ENCODE measurements at regions not wholly inside any gene's neighbourhood (a gene's known extent, or its start where the extent isn't known, plus 50 kb on each side); places are given as distances from the start of the nearest gene placed in this dataset.

DNA sequence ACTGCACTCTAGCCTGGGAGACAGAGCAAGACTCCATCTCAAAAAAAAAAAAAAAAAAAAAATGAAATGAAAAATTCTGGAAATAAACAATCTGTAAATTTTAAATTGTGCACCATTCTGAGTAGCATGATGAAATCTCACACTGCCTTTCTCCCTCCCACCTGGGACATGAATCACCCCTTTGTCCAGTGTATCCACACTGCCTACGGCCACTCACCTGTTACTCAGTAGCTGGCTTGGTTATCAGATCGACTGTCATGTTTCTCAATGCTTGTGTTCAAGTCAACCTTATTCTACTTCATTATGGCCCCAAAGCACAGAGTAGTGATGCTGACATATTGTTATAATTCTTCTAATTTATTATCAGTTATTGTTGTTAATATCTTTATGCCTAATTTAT is 58.7 kb upstream of the MTHFD1L start:
- no peak overlapping the region for H3K4me2 ChIP-seq (ENCODE audit: low read length)
- no peaks in the 10 kb centered on the region for H3K27me3 ChIP-seq (ENCODE audit: insufficient read depth, low read depth, low read length)
- TF ChIP-seq, protein P1, sequence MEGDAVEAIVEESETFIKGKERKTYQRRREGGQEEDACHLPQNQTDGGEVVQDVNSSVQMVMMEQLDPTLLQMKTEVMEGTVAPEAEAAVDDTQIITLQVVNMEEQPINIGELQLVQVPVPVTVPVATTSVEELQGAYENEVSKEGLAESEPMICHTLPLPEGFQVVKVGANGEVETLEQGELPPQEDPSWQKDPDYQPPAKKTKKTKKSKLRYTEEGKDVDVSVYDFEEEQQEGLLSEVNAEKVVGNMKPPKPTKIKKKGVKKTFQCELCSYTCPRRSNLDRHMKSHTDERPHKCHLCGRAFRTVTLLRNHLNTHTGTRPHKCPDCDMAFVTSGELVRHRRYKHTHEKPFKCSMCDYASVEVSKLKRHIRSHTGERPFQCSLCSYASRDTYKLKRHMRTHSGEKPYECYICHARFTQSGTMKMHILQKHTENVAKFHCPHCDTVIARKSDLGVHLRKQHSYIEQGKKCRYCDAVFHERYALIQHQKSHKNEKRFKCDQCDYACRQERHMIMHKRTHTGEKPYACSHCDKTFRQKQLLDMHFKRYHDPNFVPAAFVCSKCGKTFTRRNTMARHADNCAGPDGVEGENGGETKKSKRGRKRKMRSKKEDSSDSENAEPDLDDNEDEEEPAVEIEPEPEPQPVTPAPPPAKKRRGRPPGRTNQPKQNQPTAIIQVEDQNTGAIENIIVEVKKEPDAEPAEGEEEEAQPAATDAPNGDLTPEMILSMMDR (IDR thresholded peaks at IDR 0.05; ENCODE audit: poor library complexity, severe bottlenecking) = no peak
- TF ChIP-seq MXI1 (conservative IDR thresholded peaks at IDR 0.05; ENCODE audit: poor library complexity, severe bottlenecking) (no peak), TAF1 (IDR thresholded peaks at IDR 0.05; ENCODE audit: low read depth) (no peak), POLR2AphosphoS5 (IDR thresholded peaks at IDR 0.05) (no peak), EZH2 (IDR thresholded peaks at IDR 0.05; ENCODE audit: borderline replicate concordance, insufficient read depth, low read length, poor library complexity, severe bottlenecking) (no peak), EP300 (conservative IDR thresholded peaks at IDR 0.05; ENCODE audit: poor library complexity, severe bottlenecking) (no peak), SMC3 (conservative IDR thresholded peaks at IDR 0.05; ENCODE audit: poor library complexity) (no peak), RAD21 (conservative IDR thresholded peaks at IDR 0.05) (no peak)
- TF ChIP-seq, protein P2, sequence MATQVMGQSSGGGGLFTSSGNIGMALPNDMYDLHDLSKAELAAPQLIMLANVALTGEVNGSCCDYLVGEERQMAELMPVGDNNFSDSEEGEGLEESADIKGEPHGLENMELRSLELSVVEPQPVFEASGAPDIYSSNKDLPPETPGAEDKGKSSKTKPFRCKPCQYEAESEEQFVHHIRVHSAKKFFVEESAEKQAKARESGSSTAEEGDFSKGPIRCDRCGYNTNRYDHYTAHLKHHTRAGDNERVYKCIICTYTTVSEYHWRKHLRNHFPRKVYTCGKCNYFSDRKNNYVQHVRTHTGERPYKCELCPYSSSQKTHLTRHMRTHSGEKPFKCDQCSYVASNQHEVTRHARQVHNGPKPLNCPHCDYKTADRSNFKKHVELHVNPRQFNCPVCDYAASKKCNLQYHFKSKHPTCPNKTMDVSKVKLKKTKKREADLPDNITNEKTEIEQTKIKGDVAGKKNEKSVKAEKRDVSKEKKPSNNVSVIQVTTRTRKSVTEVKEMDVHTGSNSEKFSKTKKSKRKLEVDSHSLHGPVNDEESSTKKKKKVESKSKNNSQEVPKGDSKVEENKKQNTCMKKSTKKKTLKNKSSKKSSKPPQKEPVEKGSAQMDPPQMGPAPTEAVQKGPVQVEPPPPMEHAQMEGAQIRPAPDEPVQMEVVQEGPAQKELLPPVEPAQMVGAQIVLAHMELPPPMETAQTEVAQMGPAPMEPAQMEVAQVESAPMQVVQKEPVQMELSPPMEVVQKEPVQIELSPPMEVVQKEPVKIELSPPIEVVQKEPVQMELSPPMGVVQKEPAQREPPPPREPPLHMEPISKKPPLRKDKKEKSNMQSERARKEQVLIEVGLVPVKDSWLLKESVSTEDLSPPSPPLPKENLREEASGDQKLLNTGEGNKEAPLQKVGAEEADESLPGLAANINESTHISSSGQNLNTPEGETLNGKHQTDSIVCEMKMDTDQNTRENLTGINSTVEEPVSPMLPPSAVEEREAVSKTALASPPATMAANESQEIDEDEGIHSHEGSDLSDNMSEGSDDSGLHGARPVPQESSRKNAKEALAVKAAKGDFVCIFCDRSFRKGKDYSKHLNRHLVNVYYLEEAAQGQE (IDR thresholded peaks at IDR 0.05; ENCODE audit: borderline replicate concordance) = no peak
- H3K9me3 ChIP-seq (ENCODE audit: low read length) = no peaks in the 10 kb centered on the region
- H3K9me2 ChIP-seq (ENCODE audit: insufficient read depth, low read length) = no peaks in the 10 kb centered on the region
- H2AFZ ChIP-seq (ENCODE audit: low read depth, low read length) = no peak overlapping the region
- no peaks in the 10 kb centered on the region for H4K20me1 ChIP-seq (ENCODE audit: insufficient read depth)
- H3K9ac ChIP-seq (ENCODE audit: low read length) = no peak overlapping the region
- peaks cover 3% of the 10 kb centered on the region for H3K36me3 ChIP-seq (ENCODE audit: insufficient read depth, low read length)
- H3K79me2 ChIP-seq (replicated peaks; ENCODE audit: insufficient read depth, low read length) = no peaks in the 10 kb centered on the region
- H3K4me3 ChIP-seq (ENCODE audit: low read length) = no peak overlapping the region
- no peak overlapping the region for H3K27ac ChIP-seq (ENCODE audit: low read length)
- H3F3A ChIP-seq (ENCODE audit: insufficient read depth, low read length, poor library complexity, severe bottlenecking) = no peaks in the 10 kb centered on the region

DNA sequence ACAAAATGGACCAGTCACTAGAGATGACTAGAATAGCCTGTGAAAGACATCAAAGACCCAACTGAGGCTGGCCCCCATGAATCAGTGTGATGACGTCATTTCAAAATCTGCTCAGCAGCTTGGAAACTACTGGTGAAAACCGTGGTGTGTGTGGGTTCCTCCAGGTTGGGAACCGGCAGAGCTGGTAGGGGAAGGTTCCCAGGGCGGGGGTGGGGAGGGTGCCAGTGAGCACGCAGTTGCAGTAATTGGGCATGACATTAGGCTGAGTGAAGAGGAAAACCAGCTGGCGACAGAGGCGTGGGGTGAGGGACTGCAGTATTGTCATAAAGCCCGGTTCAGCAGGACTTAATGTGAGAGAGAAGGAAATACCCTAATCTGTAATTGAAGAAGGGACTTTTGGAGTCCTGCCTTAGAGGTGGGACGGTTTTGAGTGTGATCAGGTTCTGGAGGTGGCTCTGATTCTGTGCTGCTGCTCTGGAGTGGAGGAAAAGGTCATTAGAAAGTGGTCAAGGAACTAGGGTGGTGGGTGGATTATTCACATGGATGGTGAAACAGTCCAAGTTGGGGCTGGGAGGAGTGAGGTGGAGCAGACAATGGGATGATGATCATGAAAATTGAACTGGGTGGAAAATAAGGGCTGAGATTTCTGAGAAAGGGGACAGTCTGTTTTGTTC is 52.0 kb upstream of the MTHFD1L start:
- Histone ChIP-seq H3K4me2 (ENCODE audit: low read length) (no peak overlapping the region), H3K27ac (ENCODE audit: low read length) (no peak overlapping the region)
- TF ChIP-seq EP300 (conservative IDR thresholded peaks at IDR 0.05; ENCODE audit: poor library complexity, severe bottlenecking) = no peak
- TF ChIP-seq, protein P1 (IDR thresholded peaks at IDR 0.05; ENCODE audit: poor library complexity, severe bottlenecking) = no peak
- TF ChIP-seq POLR2AphosphoS5 (IDR thresholded peaks at IDR 0.05) = no peak
- TF ChIP-seq TAF1 (IDR thresholded peaks at IDR 0.05; ENCODE audit: low read depth) = no peak
- no peak for TF ChIP-seq EZH2 (IDR thresholded peaks at IDR 0.05; ENCODE audit: borderline replicate concordance, insufficient read depth, low read length, poor library complexity, severe bottlenecking)
- no peak for TF ChIP-seq SMC3 (conservative IDR thresholded peaks at IDR 0.05; ENCODE audit: poor library complexity)
- TF ChIP-seq, protein P2 (IDR thresholded peaks at IDR 0.05; ENCODE audit: borderline replicate concordance) = no peak
- no peak for TF ChIP-seq MXI1 (conservative IDR thresholded peaks at IDR 0.05; ENCODE audit: poor library complexity, severe bottlenecking)
- no peak for TF ChIP-seq RAD21 (conservative IDR thresholded peaks at IDR 0.05)

More for the DNA sequence above, 52.0 kb upstream of the MTHFD1L start:
- Histone ChIP-seq H3K9me2 (ENCODE audit: insufficient read depth, low read length) (no peaks in the 10 kb centered on the region), H3K36me3 (ENCODE audit: insufficient read depth, low read length) (peaks cover 3% of the 10 kb centered on the region), H3K4me3 (ENCODE audit: low read length) (no peak overlapping the region), H2AFZ (ENCODE audit: low read depth, low read length) (no peak overlapping the region), H3K9ac (ENCODE audit: low read length) (no peak overlapping the region), H4K20me1 (ENCODE audit: insufficient read depth) (no peaks in the 10 kb centered on the region), H3K27me3 (ENCODE audit: insufficient read depth, low read depth, low read length) (no peaks in the 10 kb centered on the region), H3K9me3 (ENCODE audit: low read length) (no peaks in the 10 kb centered on the region), H3K79me2 (replicated peaks; ENCODE audit: insufficient read depth, low read length) (no peaks in the 10 kb centered on the region), H3F3A (ENCODE audit: insufficient read depth, low read length, poor library complexity, severe bottlenecking) (no peaks in the 10 kb centered on the region)

Measured in neural cell (in vitro differentiated cells).